ENCODE measurements at regions not wholly inside any gene's neighbourhood (a gene's known extent, or its start where the extent isn't known, plus 50 kb on each side); places are given as distances from the start of the nearest gene placed in this dataset.

DNA sequence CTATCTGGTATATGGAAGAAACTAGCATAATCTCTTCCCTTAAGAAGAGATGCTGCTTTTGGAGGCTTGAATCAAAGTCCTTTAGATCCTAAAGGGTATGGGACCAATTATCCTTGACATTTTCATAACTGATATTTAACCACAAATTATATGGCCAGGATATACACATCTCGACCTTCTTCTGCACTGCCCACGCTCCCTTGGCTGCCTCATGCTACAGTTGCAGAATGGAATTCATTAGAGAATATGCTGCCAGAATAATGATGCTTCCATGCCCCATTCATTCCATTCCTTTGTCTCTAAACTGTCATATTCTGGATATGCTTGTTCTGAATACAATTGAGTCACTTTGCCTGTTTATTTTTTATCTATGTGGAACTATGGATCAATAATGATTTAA, 157.1 kb upstream of the PACRGL start:
- H2AFZ ChIP-seq (ENCODE audit: low read length) = no peak overlapping the region
- no peak for ATAC-seq
- TF ChIP-seq EZH2 (IDR thresholded peaks at IDR 0.05; ENCODE audit: low read length, unreplicated experiment) (no peak), EZH2phosphoT487 (IDR thresholded peaks at IDR 0.05; ENCODE audit: borderline replicate concordance, low read length) (no peak)
- TF ChIP-seq, protein P1, sequence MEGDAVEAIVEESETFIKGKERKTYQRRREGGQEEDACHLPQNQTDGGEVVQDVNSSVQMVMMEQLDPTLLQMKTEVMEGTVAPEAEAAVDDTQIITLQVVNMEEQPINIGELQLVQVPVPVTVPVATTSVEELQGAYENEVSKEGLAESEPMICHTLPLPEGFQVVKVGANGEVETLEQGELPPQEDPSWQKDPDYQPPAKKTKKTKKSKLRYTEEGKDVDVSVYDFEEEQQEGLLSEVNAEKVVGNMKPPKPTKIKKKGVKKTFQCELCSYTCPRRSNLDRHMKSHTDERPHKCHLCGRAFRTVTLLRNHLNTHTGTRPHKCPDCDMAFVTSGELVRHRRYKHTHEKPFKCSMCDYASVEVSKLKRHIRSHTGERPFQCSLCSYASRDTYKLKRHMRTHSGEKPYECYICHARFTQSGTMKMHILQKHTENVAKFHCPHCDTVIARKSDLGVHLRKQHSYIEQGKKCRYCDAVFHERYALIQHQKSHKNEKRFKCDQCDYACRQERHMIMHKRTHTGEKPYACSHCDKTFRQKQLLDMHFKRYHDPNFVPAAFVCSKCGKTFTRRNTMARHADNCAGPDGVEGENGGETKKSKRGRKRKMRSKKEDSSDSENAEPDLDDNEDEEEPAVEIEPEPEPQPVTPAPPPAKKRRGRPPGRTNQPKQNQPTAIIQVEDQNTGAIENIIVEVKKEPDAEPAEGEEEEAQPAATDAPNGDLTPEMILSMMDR (conservative IDR thresholded peaks at IDR 0.05; ENCODE audit: low read depth, low read length) = no peak
- no peaks in the 10 kb centered on the region for H3K79me2 ChIP-seq (ENCODE audit: low read length)
- H3K4me1 ChIP-seq (ENCODE audit: insufficient read depth, low read length) = no peaks in the 10 kb centered on the region
- ChIA-PET POLR2A (ENCODE audit: unreplicated experiment) (no interaction called here), CTCF (no interaction called here)
- H3K9me2 ChIP-seq (replicated peaks; ENCODE audit: low read length) = no peaks in the 10 kb centered on the region
- no peaks in the 10 kb centered on the region for H4K20me1 ChIP-seq (ENCODE audit: low read length)
- no peaks in the 10 kb centered on the region; the same call in none of the 2 replicates for H3K36me3 ChIP-seq (ENCODE audit: low read depth, low read length)
- H3K27me3 ChIP-seq (ENCODE audit: low read length) = no peaks in the 10 kb centered on the region
- no peak overlapping the region for H3K27ac ChIP-seq (ENCODE audit: low read length)
- no peaks in the 10 kb centered on the region for H3K9me3 ChIP-seq (ENCODE audit: low read length)
- H3F3A ChIP-seq (ENCODE audit: low read length, unreplicated experiment) = no peaks in the 10 kb centered on the region
- intact Hi-C loops (cut with micrococcal nuclease) = loop anchor here (5.0 to 10.0 kb wide), 2 partner anchors 144 to 238 kb away; no protein-coding TSS in a partner anchor
- H3K9ac ChIP-seq (ENCODE audit: low read length) = no peak overlapping the region
- no peak overlapping the region for H3K4me2 ChIP-seq (ENCODE audit: low read length)
- no peak for DNase-seq
- H3K4me3 ChIP-seq (ENCODE audit: low read length) = no peak overlapping the region
- BruUV-seq (replicated peaks) = no TSS peak

DNA sequence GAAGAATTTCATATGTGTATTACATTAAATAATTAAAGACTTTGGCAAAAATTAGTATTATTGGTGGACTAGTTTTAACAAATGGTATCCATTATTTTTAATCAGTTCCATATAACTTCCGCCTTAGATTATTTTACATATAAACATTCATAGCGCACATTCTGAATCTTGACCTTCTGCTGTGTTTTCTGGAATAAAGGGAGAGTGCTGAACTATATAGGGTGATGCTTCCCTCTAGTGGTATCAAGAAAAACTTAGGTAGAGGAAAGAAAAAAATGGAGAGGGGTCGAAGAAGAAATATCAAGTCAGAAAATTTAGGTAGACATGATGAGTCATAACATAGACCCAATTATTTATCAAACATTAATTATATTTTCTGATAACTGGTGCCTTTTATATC, 155.6 kb upstream of the PACRGL start:
- TF ChIP-seq, protein P1 (conservative IDR thresholded peaks at IDR 0.05; ENCODE audit: low read depth, low read length) = peak; percentile 64
- no peak for TF ChIP-seq EZH2phosphoT487 (IDR thresholded peaks at IDR 0.05; ENCODE audit: borderline replicate concordance, low read length)
- Histone ChIP-seq H3K79me2 (ENCODE audit: low read length) (no peaks in the 10 kb centered on the region), H3K4me2 (ENCODE audit: low read length) (no peak overlapping the region), H3K4me1 (ENCODE audit: insufficient read depth, low read length) (no peaks in the 10 kb centered on the region), H3K9me3 (ENCODE audit: low read length) (no peaks in the 10 kb centered on the region), H3K4me3 (ENCODE audit: low read length) (no peak overlapping the region), H3K27ac (ENCODE audit: low read length) (no peak overlapping the region), H2AFZ (ENCODE audit: low read length) (no peak overlapping the region), H3K9ac (ENCODE audit: low read length) (no peak overlapping the region), H3F3A (ENCODE audit: low read length, unreplicated experiment) (no peaks in the 10 kb centered on the region), H4K20me1 (ENCODE audit: low read length) (no peaks in the 10 kb centered on the region), H3K27me3 (ENCODE audit: low read length) (no peaks in the 10 kb centered on the region), H3K36me3 (ENCODE audit: low read depth, low read length) (peaks cover 4% of the 10 kb centered on the region), H3K9me2 (replicated peaks; ENCODE audit: low read length) (no peaks in the 10 kb centered on the region)
- peak; percentile 38 for DNase-seq
- BruUV-seq (replicated peaks) = no TSS peak
- intact Hi-C loops (cut with micrococcal nuclease) = loop anchor here (1.0 to 10.0 kb wide), 3 partner anchors 122 to 240 kb away; no protein-coding TSS in a partner anchor
- ChIA-PET CTCF (no interaction called here), POLR2A (ENCODE audit: unreplicated experiment) (no interaction called here)
- ATAC-seq = peak; percentile 29; the same call in 1 of the 2 replicates

DNA sequence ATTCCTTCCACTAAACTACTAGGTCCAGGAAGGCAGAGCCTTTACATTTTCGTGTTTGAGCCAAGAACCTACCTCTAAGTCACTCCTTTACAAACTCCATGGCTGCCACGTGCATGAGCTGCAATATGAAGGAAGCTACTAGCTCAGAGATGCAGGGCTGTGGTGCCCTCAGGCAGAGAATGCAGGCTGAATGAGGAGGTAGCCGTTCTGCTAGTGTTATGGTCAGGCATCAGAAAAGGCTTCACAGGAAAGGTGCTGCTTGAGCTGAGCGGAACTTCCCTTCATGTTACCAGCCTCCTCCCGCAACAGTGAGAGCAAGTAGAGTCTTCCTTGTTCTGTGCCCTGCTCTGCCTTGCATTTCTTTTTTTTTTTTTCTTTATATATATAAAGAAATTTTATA, 148.3 kb upstream of the PACRGL start:
- ATAC-seq = no peak
- no peak overlapping the region for H3K27ac ChIP-seq (ENCODE audit: low read length)
- no peaks in the 10 kb centered on the region for H3F3A ChIP-seq (ENCODE audit: low read length, unreplicated experiment)
- H3K9ac ChIP-seq (ENCODE audit: low read length) = no peak overlapping the region
- no peaks in the 10 kb centered on the region for H4K20me1 ChIP-seq (ENCODE audit: low read length)
- intact Hi-C loops (cut with micrococcal nuclease) = no loop called here
- no peaks in the 10 kb centered on the region for H3K4me1 ChIP-seq (ENCODE audit: insufficient read depth, low read length)
- no peak overlapping the region for H2AFZ ChIP-seq (ENCODE audit: low read length)
- no peaks in the 10 kb centered on the region for H3K79me2 ChIP-seq (ENCODE audit: low read length)
- H3K27me3 ChIP-seq (ENCODE audit: low read length) = no peaks in the 10 kb centered on the region
- no peaks in the 10 kb centered on the region for H3K9me3 ChIP-seq (ENCODE audit: low read length)
- DNase-seq = no peak
- no peak overlapping the region for H3K4me3 ChIP-seq (ENCODE audit: low read length)
- BruUV-seq (replicated peaks) = no TSS peak
- peaks cover 10% of the 10 kb centered on the region for H3K36me3 ChIP-seq (ENCODE audit: low read depth, low read length)
- H3K9me2 ChIP-seq (replicated peaks; ENCODE audit: low read length) = no peaks in the 10 kb centered on the region
- TF ChIP-seq, protein P1 (conservative IDR thresholded peaks at IDR 0.05; ENCODE audit: low read depth, low read length) = no peak
- no peak for TF ChIP-seq EZH2phosphoT487 (IDR thresholded peaks at IDR 0.05; ENCODE audit: borderline replicate concordance, low read length)
- TF ChIP-seq EZH2 (IDR thresholded peaks at IDR 0.05; ENCODE audit: low read length, unreplicated experiment) = no peak
- CTCF ChIA-PET = no interaction called here
- POLR2A ChIA-PET (ENCODE audit: unreplicated experiment) = no interaction called here
- H3K4me2 ChIP-seq (ENCODE audit: low read length) = no peak overlapping the region
